ENCODE measurements at regions not wholly inside any gene's neighbourhood (a gene's known extent, or its start where the extent isn't known, plus 50 kb on each side); places are given as distances from the start of the nearest gene placed in this dataset.

- TF ChIP-seq CTCF (IDR thresholded peaks at IDR 0.05; ENCODE audit: low read depth, low read length, missing control alignments): no peak
- in situ Hi-C loops (cut with HindIII; ENCODE audit: low pct_ligation_motif_present, low sequenced_read_pairs): no loop called here
- DNase-seq: peak; percentile 6
- H3K4me3 ChIP-seq (ENCODE audit: low read depth, low read length): no peak overlapping the region
- H3K27ac ChIP-seq: peak overlapping the region; percentile 55
- H3K36me3 ChIP-seq (replicated peaks): no peaks in the 10 kb centered on the region
- H3K27me3 ChIP-seq (replicated peaks): no peaks in the 10 kb centered on the region
Measured at GRCh38 chr1:55631509-55631908, 416.3 kb upstream of the USP24 start.

GRCh38 chr1:55626326-55626725, 411.2 kb upstream of the USP24 start:
- no peak for DNase-seq
- Histone ChIP-seq H3K4me3 (ENCODE audit: low read depth, low read length) (no peak overlapping the region), H3K27ac (no peak overlapping the region), H3K36me3 (replicated peaks) (no peaks in the 10 kb centered on the region), H3K27me3 (replicated peaks) (no peaks in the 10 kb centered on the region)
- no peak for TF ChIP-seq CTCF (IDR thresholded peaks at IDR 0.05; ENCODE audit: low read depth, low read length, missing control alignments)
- in situ Hi-C loops (cut with HindIII; ENCODE audit: low pct_ligation_motif_present, low sequenced_read_pairs): no loop called here

GRCh38 chr1:55624766-55625165, 409.6 kb upstream of the USP24 start:
- no peak for TF ChIP-seq CTCF (IDR thresholded peaks at IDR 0.05; ENCODE audit: low read depth, low read length, missing control alignments)
- in situ Hi-C loops (cut with HindIII; ENCODE audit: low pct_ligation_motif_present, low sequenced_read_pairs): no loop called here

GRCh38 chr1:55623311-55623710, 408.1 kb upstream of the USP24 start:
- H3K4me3 ChIP-seq (ENCODE audit: low read depth, low read length): no peak overlapping the region
- in situ Hi-C loops (cut with HindIII; ENCODE audit: low pct_ligation_motif_present, low sequenced_read_pairs): no loop called here
- H3K36me3 ChIP-seq (replicated peaks): no peaks in the 10 kb centered on the region
- H3K27ac ChIP-seq: no peak overlapping the region
- DNase-seq: no peak
- H3K27me3 ChIP-seq (replicated peaks): no peaks in the 10 kb centered on the region
- TF ChIP-seq CTCF (IDR thresholded peaks at IDR 0.05; ENCODE audit: low read depth, low read length, missing control alignments): no peak

More at GRCh38 chr1:55624766-55625165, 409.6 kb upstream of the USP24 start:
- Histone ChIP-seq H3K27ac (no peak overlapping the region), H3K4me3 (ENCODE audit: low read depth, low read length) (no peak overlapping the region), H3K27me3 (replicated peaks) (no peaks in the 10 kb centered on the region), H3K36me3 (replicated peaks) (no peaks in the 10 kb centered on the region)
- DNase-seq: no peak

GRCh38 chr1:55622074-55622473, 406.9 kb upstream of the USP24 start:
- Histone ChIP-seq H3K27ac (no peak overlapping the region), H3K4me3 (ENCODE audit: low read depth, low read length) (no peak overlapping the region), H3K27me3 (replicated peaks) (no peaks in the 10 kb centered on the region), H3K36me3 (replicated peaks) (no peaks in the 10 kb centered on the region)
- no peak for DNase-seq
- in situ Hi-C loops (cut with HindIII; ENCODE audit: low pct_ligation_motif_present, low sequenced_read_pairs): no loop called here
- TF ChIP-seq CTCF (IDR thresholded peaks at IDR 0.05; ENCODE audit: low read depth, low read length, missing control alignments): no peak

- TF ChIP-seq CTCF (IDR thresholded peaks at IDR 0.05; ENCODE audit: low read depth, low read length, missing control alignments): no peak
- Histone ChIP-seq H3K36me3 (replicated peaks) (no peaks in the 10 kb centered on the region), H3K4me3 (ENCODE audit: low read depth, low read length) (no peak overlapping the region), H3K27me3 (replicated peaks) (no peaks in the 10 kb centered on the region), H3K27ac (no peak overlapping the region)
- in situ Hi-C loops (cut with HindIII; ENCODE audit: low pct_ligation_motif_present, low sequenced_read_pairs): no loop called here
- DNase-seq: no peak
Measured at GRCh38 chr1:55618199-55618598, 403.0 kb upstream of the USP24 start.
